Fibroblast of the aortic adventitia (primary cell): ENCODE measurements at regions not wholly inside any gene's neighbourhood (a gene's known extent, or its start where the extent isn't known, plus 50 kb on each side); places are given as distances from the start of the nearest gene placed in this dataset.

Source experiments
- DNase-seq: peaks from one replicate; pipeline ENCODE4 v3.0.0-alpha.2; 2010; ENCODE audit warnings: low read depth
- H3K4me3 ChIP-seq: 2 replicates; pipeline ENCODE4 v1.5.1; 2011; ENCODE audit warnings: low read depth, mild to moderate bottlenecking, control low read depth, low read length, moderate library complexity
- TF ChIP-seq, protein P1 (sequence below): IDR thresholded peaks from 2 replicates; pipeline ENCODE4 v1.5.1; 2011; ENCODE audit warnings: mild to moderate bottlenecking, low read length, control low read depth, inconsistent platforms; ENCODE audit not compliant: insufficient read depth

GRCh38 chr6:137688230-137688971, 178.7 kb upstream of the TNFAIP3 start:
- TF ChIP-seq, protein P1, sequence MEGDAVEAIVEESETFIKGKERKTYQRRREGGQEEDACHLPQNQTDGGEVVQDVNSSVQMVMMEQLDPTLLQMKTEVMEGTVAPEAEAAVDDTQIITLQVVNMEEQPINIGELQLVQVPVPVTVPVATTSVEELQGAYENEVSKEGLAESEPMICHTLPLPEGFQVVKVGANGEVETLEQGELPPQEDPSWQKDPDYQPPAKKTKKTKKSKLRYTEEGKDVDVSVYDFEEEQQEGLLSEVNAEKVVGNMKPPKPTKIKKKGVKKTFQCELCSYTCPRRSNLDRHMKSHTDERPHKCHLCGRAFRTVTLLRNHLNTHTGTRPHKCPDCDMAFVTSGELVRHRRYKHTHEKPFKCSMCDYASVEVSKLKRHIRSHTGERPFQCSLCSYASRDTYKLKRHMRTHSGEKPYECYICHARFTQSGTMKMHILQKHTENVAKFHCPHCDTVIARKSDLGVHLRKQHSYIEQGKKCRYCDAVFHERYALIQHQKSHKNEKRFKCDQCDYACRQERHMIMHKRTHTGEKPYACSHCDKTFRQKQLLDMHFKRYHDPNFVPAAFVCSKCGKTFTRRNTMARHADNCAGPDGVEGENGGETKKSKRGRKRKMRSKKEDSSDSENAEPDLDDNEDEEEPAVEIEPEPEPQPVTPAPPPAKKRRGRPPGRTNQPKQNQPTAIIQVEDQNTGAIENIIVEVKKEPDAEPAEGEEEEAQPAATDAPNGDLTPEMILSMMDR: no peak
- H3K4me3 ChIP-seq: no peak overlapping the region
- DNase-seq: no peak

DNA sequence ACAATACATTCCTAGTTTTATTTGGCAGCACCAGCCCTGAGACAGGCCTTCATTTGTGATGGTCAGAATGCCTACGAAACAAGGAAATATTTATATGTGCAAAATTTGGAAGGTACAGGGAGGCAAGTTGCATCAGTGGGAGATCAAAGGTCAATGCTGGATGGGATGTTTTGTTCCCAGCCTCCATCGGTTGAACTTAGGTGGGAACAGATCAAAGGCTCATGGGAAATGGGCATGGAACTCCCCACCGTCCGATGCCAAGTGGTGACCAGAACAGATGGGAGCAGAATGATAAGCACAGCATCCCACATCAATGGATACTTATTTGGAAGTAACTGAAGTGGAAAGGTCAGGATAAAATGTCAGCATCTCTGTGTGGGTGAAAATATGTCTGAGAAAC, 177.7 kb upstream of the TNFAIP3 start:
- TF ChIP-seq, protein P1: no peak
- no peak for DNase-seq
- no peak overlapping the region for H3K4me3 ChIP-seq

DNA sequence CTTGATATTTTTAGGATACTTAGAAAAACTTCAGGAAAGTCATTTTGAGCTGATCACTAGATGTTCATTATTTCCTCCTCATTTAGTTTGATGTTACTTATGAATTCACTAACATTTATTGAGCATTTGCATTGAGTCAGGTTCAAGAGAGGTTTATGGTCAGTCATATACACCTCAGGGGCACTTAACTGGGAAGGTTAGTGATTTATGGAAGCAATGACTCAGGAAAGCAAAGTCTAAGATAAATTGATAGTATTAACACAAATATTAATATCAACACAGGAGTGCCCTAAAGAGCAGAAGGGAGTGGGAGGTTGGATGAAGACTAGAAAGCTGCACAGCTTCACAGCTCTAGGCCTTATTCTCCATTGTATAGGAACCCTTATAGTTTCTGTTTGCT, 177.0 kb upstream of the TNFAIP3 start:
- no peak overlapping the region for H3K4me3 ChIP-seq
- DNase-seq: no peak
- TF ChIP-seq, protein P1: no peak

DNA sequence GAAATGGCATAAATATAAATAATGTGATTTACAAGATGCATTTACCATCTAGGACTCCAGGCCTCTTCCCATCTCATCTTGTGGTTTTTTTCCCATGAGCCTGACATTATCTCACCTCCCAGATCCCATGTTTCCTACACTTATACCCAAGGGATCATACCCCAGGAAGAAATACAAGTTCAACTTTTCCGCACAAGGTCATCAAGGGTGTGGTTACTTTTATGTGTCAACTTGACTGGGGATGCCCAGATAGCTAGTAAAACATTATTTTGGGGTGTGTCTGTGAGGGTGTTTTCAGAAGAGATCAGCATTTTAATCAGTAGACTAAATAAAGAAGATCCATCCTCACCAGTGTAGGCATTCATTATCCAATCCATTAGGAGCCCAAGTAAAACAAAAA, 176.3 kb upstream of the TNFAIP3 start:
- TF ChIP-seq, protein P1: no peak
- H3K4me3 ChIP-seq: no peak overlapping the region
- DNase-seq: no peak

- DNase-seq: no peak
- TF ChIP-seq, protein P1: no peak
- H3K4me3 ChIP-seq: no peak overlapping the region
Observed at GRCh38 chr6:137692308-137692707, 174.8 kb upstream of the TNFAIP3 start.

GRCh38 chr6:137692806-137693205, 174.3 kb upstream of the TNFAIP3 start:
- peak; percentile 42 for DNase-seq
- no peak overlapping the region for H3K4me3 ChIP-seq
- TF ChIP-seq, protein P1: no peak

GRCh38 chr6:137693711-137694110, 173.3 kb upstream of the TNFAIP3 start:
- no peak overlapping the region for H3K4me3 ChIP-seq
- peak; percentile 90 for DNase-seq
- TF ChIP-seq, protein P1: no peak
